ENCODE measurements at regions not wholly inside any gene's neighbourhood (a gene's known extent, or its start where the extent isn't known, plus 50 kb on each side); places are given as distances from the start of the nearest gene placed in this dataset.

DNA sequence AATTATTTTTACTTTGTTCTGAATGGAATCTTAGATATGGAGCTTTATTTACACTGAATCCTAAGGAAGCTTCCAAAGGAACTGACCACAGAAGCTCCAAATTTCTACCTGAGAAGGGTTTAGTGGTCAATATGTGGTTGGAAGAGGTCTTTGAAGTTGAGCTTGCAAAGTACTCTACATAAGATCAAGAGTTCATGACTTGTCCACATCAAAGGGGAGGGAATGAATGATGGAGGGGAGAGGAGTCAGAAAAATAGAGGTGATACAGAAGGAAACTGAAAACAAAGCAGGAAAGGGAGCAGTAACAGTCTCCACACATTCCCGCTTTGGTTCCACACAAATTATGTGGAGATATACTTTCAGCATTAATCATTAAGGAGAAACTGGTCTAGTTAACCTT lies 450.9 kb downstream of the HINT1 start:
- TF ChIP-seq, protein P1, sequence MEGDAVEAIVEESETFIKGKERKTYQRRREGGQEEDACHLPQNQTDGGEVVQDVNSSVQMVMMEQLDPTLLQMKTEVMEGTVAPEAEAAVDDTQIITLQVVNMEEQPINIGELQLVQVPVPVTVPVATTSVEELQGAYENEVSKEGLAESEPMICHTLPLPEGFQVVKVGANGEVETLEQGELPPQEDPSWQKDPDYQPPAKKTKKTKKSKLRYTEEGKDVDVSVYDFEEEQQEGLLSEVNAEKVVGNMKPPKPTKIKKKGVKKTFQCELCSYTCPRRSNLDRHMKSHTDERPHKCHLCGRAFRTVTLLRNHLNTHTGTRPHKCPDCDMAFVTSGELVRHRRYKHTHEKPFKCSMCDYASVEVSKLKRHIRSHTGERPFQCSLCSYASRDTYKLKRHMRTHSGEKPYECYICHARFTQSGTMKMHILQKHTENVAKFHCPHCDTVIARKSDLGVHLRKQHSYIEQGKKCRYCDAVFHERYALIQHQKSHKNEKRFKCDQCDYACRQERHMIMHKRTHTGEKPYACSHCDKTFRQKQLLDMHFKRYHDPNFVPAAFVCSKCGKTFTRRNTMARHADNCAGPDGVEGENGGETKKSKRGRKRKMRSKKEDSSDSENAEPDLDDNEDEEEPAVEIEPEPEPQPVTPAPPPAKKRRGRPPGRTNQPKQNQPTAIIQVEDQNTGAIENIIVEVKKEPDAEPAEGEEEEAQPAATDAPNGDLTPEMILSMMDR (IDR thresholded peaks at IDR 0.05): no peak
- TF ChIP-seq POLR2A (IDR thresholded peaks at IDR 0.05): no peak
